ENCODE measurements at regions not wholly inside any gene's neighbourhood (a gene's known extent, or its start where the extent isn't known, plus 50 kb on each side); places are given as distances from the start of the nearest gene placed in this dataset.

GRCh38 chrX:121337816-121338215 is 290.4 kb downstream of the GLUD2 start:
- H3K4me1 Mint-ChIP-seq (ENCODE audit: low read depth): peaks cover 4% of the 10 kb centered on the region
- DNase-seq (ENCODE audit: low spot score, unreplicated experiment): no peak
- no peaks in the 10 kb centered on the region for H3K36me3 Mint-ChIP-seq (ENCODE audit: insufficient read depth)
- no peak overlapping the region for H3K27ac Mint-ChIP-seq
- H3K4me3 Mint-ChIP-seq (ENCODE audit: low read depth): no peak overlapping the region
- no peak for TF ChIP-seq CTCF (IDR thresholded peaks at IDR 0.05; ENCODE audit: unreplicated experiment)
- H3K9me3 Mint-ChIP-seq (ENCODE audit: low read depth): peaks cover 17% of the 10 kb centered on the region
- no peaks in the 10 kb centered on the region for H3K27me3 Mint-ChIP-seq

GRCh38 chrX:121349263-121349662 is 301.9 kb downstream of the GLUD2 start:
- no peaks in the 10 kb centered on the region for H3K4me1 Mint-ChIP-seq (ENCODE audit: low read depth)
- DNase-seq (ENCODE audit: low spot score, unreplicated experiment): no peak
- peaks cover 3% of the 10 kb centered on the region for H3K36me3 Mint-ChIP-seq (ENCODE audit: insufficient read depth)
- no peaks in the 10 kb centered on the region for H3K27me3 Mint-ChIP-seq
- H3K9me3 Mint-ChIP-seq (ENCODE audit: low read depth): peaks cover 34% of the 10 kb centered on the region
- TF ChIP-seq CTCF (IDR thresholded peaks at IDR 0.05; ENCODE audit: unreplicated experiment): no peak
- H3K4me3 Mint-ChIP-seq (ENCODE audit: low read depth): no peak overlapping the region
- no peak overlapping the region for H3K27ac Mint-ChIP-seq

GRCh38 chrX:121356139-121356849 is 308.9 kb downstream of the GLUD2 start:
- TF ChIP-seq CTCF (IDR thresholded peaks at IDR 0.05; ENCODE audit: unreplicated experiment): no peak
- H3K36me3 Mint-ChIP-seq (ENCODE audit: insufficient read depth): no peaks in the 10 kb centered on the region
- peaks cover 23% of the 10 kb centered on the region for H3K9me3 Mint-ChIP-seq (ENCODE audit: low read depth)
- no peak overlapping the region for H3K27ac Mint-ChIP-seq
- no peak overlapping the region for H3K4me3 Mint-ChIP-seq (ENCODE audit: low read depth)
- no peaks in the 10 kb centered on the region for H3K27me3 Mint-ChIP-seq
- peaks cover 3% of the 10 kb centered on the region for H3K4me1 Mint-ChIP-seq (ENCODE audit: low read depth)
- DNase-seq (ENCODE audit: low spot score, unreplicated experiment): no peak

GRCh38 chrX:121356850-121357171 is 309.4 kb downstream of the GLUD2 start:
- Mint-ChIP-seq H3K4me3 (ENCODE audit: low read depth) (no peak overlapping the region), H3K36me3 (ENCODE audit: insufficient read depth) (no peaks in the 10 kb centered on the region), H3K9me3 (ENCODE audit: low read depth) (peaks cover 20% of the 10 kb centered on the region), H3K27ac (no peak overlapping the region), H3K27me3 (no peaks in the 10 kb centered on the region), H3K4me1 (ENCODE audit: low read depth) (peaks cover 3% of the 10 kb centered on the region)
- DNase-seq (ENCODE audit: low spot score, unreplicated experiment): no peak
- TF ChIP-seq CTCF (IDR thresholded peaks at IDR 0.05; ENCODE audit: unreplicated experiment): no peak

- no peak overlapping the region for H3K4me3 Mint-ChIP-seq (ENCODE audit: low read depth)
- DNase-seq (ENCODE audit: low spot score, unreplicated experiment): no peak
- no peak overlapping the region for H3K27ac Mint-ChIP-seq
- no peak for TF ChIP-seq CTCF (IDR thresholded peaks at IDR 0.05; ENCODE audit: unreplicated experiment)
- peaks cover 35% of the 10 kb centered on the region for H3K9me3 Mint-ChIP-seq (ENCODE audit: low read depth)
- no peaks in the 10 kb centered on the region for H3K27me3 Mint-ChIP-seq
- no peaks in the 10 kb centered on the region for H3K36me3 Mint-ChIP-seq (ENCODE audit: insufficient read depth)
- peaks cover 1% of the 10 kb centered on the region for H3K4me1 Mint-ChIP-seq (ENCODE audit: low read depth)
Measured at GRCh38 chrX:121360280-121360679, 312.9 kb downstream of the GLUD2 start.

Measured in progenitor cell of endocrine pancreas (in vitro differentiated cells).